Neural progenitor cell (in vitro differentiated cells): ENCODE measurements at regions not wholly inside any gene's neighbourhood (a gene's known extent, or its start where the extent isn't known, plus 50 kb on each side); places are given as distances from the start of the nearest gene placed in this dataset.

Experiments used
- DNase-seq: peaks from one replicate; pipeline ENCODE4 v3.0.0-alpha.2; 2016; ENCODE audit warnings: low spot score
- H2AFZ ChIP-seq: fragments of 200-600 bp; sonication (generic); replicated peaks from 2 replicates; pipeline ENCODE4 v1.6.1; 2016; ENCODE audit warnings: antibody characterized with exemption
- H3F3A ChIP-seq: fragments of 200-600 bp; sonication (generic); 2 replicates; pipeline ENCODE4 v1.6.1; 2016; ENCODE audit warnings: antibody characterized with exemption, low read depth
- H3K27ac ChIP-seq: fragments of 200-600 bp; sonication (generic); 2 replicates; pipeline ENCODE4 v1.5.1; 2016; ENCODE audit warnings: mild to moderate bottlenecking
- H3K27me3 ChIP-seq: fragments of 200-600 bp; sonication (generic); 2 replicates; pipeline ENCODE4 v1.6.1; 2016; ENCODE audit warnings: mild to moderate bottlenecking, moderate library complexity
- H3K36me3 ChIP-seq: fragments of 200-600 bp; sonication (generic); 2 replicates; pipeline ENCODE4 v1.5.1; 2016
- H3K4me1 ChIP-seq: fragments of 200-600 bp; sonication (generic); 2 replicates; pipeline ENCODE4 v1.6.1; 2016; ENCODE audit warnings: mixed run types
- H3K4me2 ChIP-seq: fragments of 200-600 bp; sonication (generic); 2 replicates; pipeline ENCODE4 v1.6.1; 2016
- H3K4me3 ChIP-seq: fragments of 200-600 bp; sonication (generic); 2 replicates; pipeline ENCODE4 v1.5.1; 2016
- H3K79me2 ChIP-seq: fragments of 200-600 bp; sonication (generic); 2 replicates; pipeline ENCODE4 v1.6.1; 2016; ENCODE audit warnings: low read depth
- H3K9ac ChIP-seq: fragments of 200-600 bp; sonication (generic); 2 replicates; pipeline ENCODE4 v1.6.1; 2016
- H3K9me3 ChIP-seq: fragments of 200-600 bp; sonication (generic); 2 replicates; pipeline ENCODE4 v1.5.1; 2016; ENCODE audit warnings: low read depth
- H4K20me1 ChIP-seq: fragments of 200-600 bp; sonication (generic); 2 replicates; pipeline ENCODE4 v1.6.1; 2016; ENCODE audit warnings: low read depth
- H3K27ac Mint-ChIP-seq: 3 replicates; pipeline ENCODE4 v1.8.0; 2021; ENCODE audit warnings: mixed read lengths
- H3K27me3 Mint-ChIP-seq: 2 replicates; pipeline ENCODE4 v1.8.0; 2022; ENCODE audit warnings: low read depth, mild to moderate bottlenecking, inconsistent platforms, moderate library complexity, mixed read lengths; ENCODE audit not compliant: insufficient read depth
- H3K36me3 Mint-ChIP-seq: 3 replicates; pipeline ENCODE4 v1.8.0; 2021; ENCODE audit warnings: mixed read lengths
- H3K4me1 Mint-ChIP-seq: 3 replicates; pipeline ENCODE4 v1.8.0; 2021; ENCODE audit warnings: mixed read lengths
- H3K4me3 Mint-ChIP-seq: 3 replicates; pipeline ENCODE4 v1.8.0; 2021; ENCODE audit warnings: mild to moderate bottlenecking, moderate library complexity, mixed read lengths
- H3K9me3 Mint-ChIP-seq: 3 replicates; pipeline ENCODE4 v1.8.0; 2020; ENCODE audit warnings: mixed read lengths
- CTCF ChIP-seq: fragments of 200-600 bp; sonication (generic); IDR thresholded peaks from 2 replicates; pipeline ENCODE4 v1.5.1; 2017; ENCODE audit warnings: antibody characterized with exemption, mild to moderate bottlenecking
- EZH2 ChIP-seq: fragments of 200-600 bp; sonication (generic); IDR thresholded peaks from 2 replicates; pipeline ENCODE4 v1.6.1; 2017; ENCODE audit warnings: antibody characterized with exemption, mild to moderate bottlenecking, moderate library complexity
- EZH2phosphoT487 ChIP-seq: fragments of 200-600 bp; sonication (generic); IDR thresholded peaks from 2 replicates; pipeline ENCODE4 v1.6.1; 2017; ENCODE audit warnings: antibody characterized with exemption

- Histone ChIP-seq H3K79me2 (peaks cover 13% of the 10 kb centered on the region), H2AFZ (no peak overlapping the region), H3K4me3 (peak overlapping the region; percentile 4), H3K4me1 (peaks cover 91% of the 10 kb centered on the region), H3K27ac (peak overlapping the region; percentile 98), H3K27me3 (no peaks in the 10 kb centered on the region), H3F3A (peaks cover 95% of the 10 kb centered on the region), H3K4me2 (peak overlapping the region; percentile 69), H3K36me3 (no peaks in the 10 kb centered on the region), H3K9me3 (no peaks in the 10 kb centered on the region), H4K20me1 (no peaks in the 10 kb centered on the region), H3K9ac (no peak overlapping the region)
- Mint-ChIP-seq H3K27me3 (peaks cover 3% of the 10 kb centered on the region), H3K36me3 (peaks cover 5% of the 10 kb centered on the region), H3K4me1 (peaks cover 76% of the 10 kb centered on the region), H3K27ac (peak overlapping the region; percentile 99), H3K4me3 (peak overlapping the region; percentile 87), H3K9me3 (no peaks in the 10 kb centered on the region)
- TF ChIP-seq CTCF (no peak), EZH2 (no peak), EZH2phosphoT487 (no peak)
- DNase-seq = peak; percentile 66
These were observed 222.6 kb downstream of the TM9SF2 start for GRCh38 chr13:99723878-99724277.

GRCh38 chr13:99722931-99723330, 221.7 kb downstream of the TM9SF2 start:
- TF ChIP-seq CTCF (no peak), EZH2phosphoT487 (no peak)
- no peak overlapping the region for H2AFZ ChIP-seq
- H3K27ac ChIP-seq = peak overlapping the region; percentile 98

GRCh38 chr13:99722338-99722818, 221.1 kb downstream of the TM9SF2 start:
- no peak for TF ChIP-seq EZH2phosphoT487
- TF ChIP-seq EZH2 = no peak
- no peak for TF ChIP-seq CTCF
- peaks cover 77% of the 10 kb centered on the region for H3K4me1 Mint-ChIP-seq
- H3K4me1 ChIP-seq = peaks cover 79% of the 10 kb centered on the region

More at GRCh38 chr13:99722931-99723330, 221.7 kb downstream of the TM9SF2 start:
- H3K27ac Mint-ChIP-seq = peak overlapping the region; percentile 99
- no peak for DNase-seq
- Histone ChIP-seq H3K36me3 (no peaks in the 10 kb centered on the region), H3K79me2 (peaks cover 4% of the 10 kb centered on the region), H3K4me3 (no peak overlapping the region), H3K9ac (no peak overlapping the region), H3K27me3 (no peaks in the 10 kb centered on the region), H4K20me1 (no peaks in the 10 kb centered on the region), H3K4me1 (peaks cover 85% of the 10 kb centered on the region), H3F3A (peaks cover 89% of the 10 kb centered on the region), H3K4me2 (peak overlapping the region; percentile 69), H3K9me3 (no peaks in the 10 kb centered on the region)
- peak overlapping the region; percentile 44 for H3K4me3 Mint-ChIP-seq
- H3K36me3 Mint-ChIP-seq = peaks cover 4% of the 10 kb centered on the region
- peaks cover 76% of the 10 kb centered on the region for H3K4me1 Mint-ChIP-seq
- no peaks in the 10 kb centered on the region for H3K9me3 Mint-ChIP-seq
- peaks cover 3% of the 10 kb centered on the region for H3K27me3 Mint-ChIP-seq

More at GRCh38 chr13:99722338-99722818, 221.1 kb downstream of the TM9SF2 start:
- Histone ChIP-seq H3F3A (peaks cover 84% of the 10 kb centered on the region), H2AFZ (no peak overlapping the region), H3K4me2 (peak overlapping the region; percentile 69), H3K9ac (no peak overlapping the region), H3K27ac (peak overlapping the region; percentile 98), H3K79me2 (no peaks in the 10 kb centered on the region), H3K36me3 (no peaks in the 10 kb centered on the region), H4K20me1 (no peaks in the 10 kb centered on the region), H3K9me3 (no peaks in the 10 kb centered on the region), H3K4me3 (peak overlapping the region; percentile 17), H3K27me3 (no peaks in the 10 kb centered on the region)
- Mint-ChIP-seq H3K9me3 (no peaks in the 10 kb centered on the region), H3K4me3 (peak overlapping the region; percentile 44), H3K27me3 (peaks cover 3% of the 10 kb centered on the region), H3K36me3 (peaks cover 3% of the 10 kb centered on the region), H3K27ac (peak overlapping the region; percentile 99)
- DNase-seq = no peak
